ENCODE measurements at regions not wholly inside any gene's neighbourhood (a gene's known extent, or its start where the extent isn't known, plus 50 kb on each side); places are given as distances from the start of the nearest gene placed in this dataset.
A peak's percentile ranks its signal among the peaks of the same experiment; 100 is the strongest.

- no peak for ATAC-seq
- DNase-seq: no peak
- no peak overlapping the region for H3K4me3 ChIP-seq
- no peaks in the 10 kb centered on the region for H3K9me3 ChIP-seq
- H3K36me3 ChIP-seq: no peaks in the 10 kb centered on the region
- no peak overlapping the region for H3K27ac ChIP-seq
- TF ChIP-seq CTCF (IDR thresholded peaks at IDR 0.05): no peak
- no peaks in the 10 kb centered on the region for H3K27me3 ChIP-seq
- intact Hi-C loops (cut with DNase I): no loop called here
- no peaks in the 10 kb centered on the region for H3K4me1 ChIP-seq
Measured at GRCh38 chr12:89797436-89797835, 88.8 kb upstream of the ATP2B1 start.

- Histone ChIP-seq H3K4me1 (no peaks in the 10 kb centered on the region), H3K4me3 (no peak overlapping the region), H3K9me3 (no peaks in the 10 kb centered on the region), H3K27ac (no peak overlapping the region), H3K27me3 (no peaks in the 10 kb centered on the region), H3K36me3 (no peaks in the 10 kb centered on the region)
- no peak for DNase-seq
- no peak for ATAC-seq
- no peak for TF ChIP-seq CTCF (IDR thresholded peaks at IDR 0.05)
- intact Hi-C loops (cut with DNase I): no loop called here
Measured at GRCh38 chr12:89796798-89797382, 88.3 kb upstream of the ATP2B1 start.

GRCh38 chr12:89793946-89794345 lies 85.3 kb upstream of the ATP2B1 start:
- H3K9me3 ChIP-seq: no peaks in the 10 kb centered on the region
- no peak for TF ChIP-seq CTCF (IDR thresholded peaks at IDR 0.05)
- H3K27me3 ChIP-seq: no peaks in the 10 kb centered on the region
- no peak overlapping the region for H3K4me3 ChIP-seq
- no peaks in the 10 kb centered on the region for H3K36me3 ChIP-seq
- intact Hi-C loops (cut with DNase I): no loop called here
- no peak for DNase-seq
- H3K27ac ChIP-seq: no peak overlapping the region
- peaks cover 0 to 5% of the 10 kb centered on the region in 2 donors for H3K4me1 ChIP-seq
- no peak for ATAC-seq

GRCh38 chr12:89791286-89791685 lies 82.6 kb upstream of the ATP2B1 start:
- H3K4me1 ChIP-seq: peaks cover 0 to 5% of the 10 kb centered on the region in 2 donors
- no peaks in the 10 kb centered on the region for H3K36me3 ChIP-seq
- H3K27me3 ChIP-seq: no peaks in the 10 kb centered on the region
- intact Hi-C loops (cut with DNase I): no loop called here
- DNase-seq: no peak
- no peak for ATAC-seq
- H3K9me3 ChIP-seq: peaks cover 0 to 7% of the 10 kb centered on the region in 2 donors
- no peak overlapping the region for H3K4me3 ChIP-seq
- TF ChIP-seq CTCF (IDR thresholded peaks at IDR 0.05): no peak
- H3K27ac ChIP-seq: no peak overlapping the region

GRCh38 chr12:89789862-89790261 lies 81.2 kb upstream of the ATP2B1 start:
- intact Hi-C loops (cut with DNase I): no loop called here
- Histone ChIP-seq H3K27me3 (no peaks in the 10 kb centered on the region), H3K4me1 (peaks cover 0 to 5% of the 10 kb centered on the region in 2 donors), H3K4me3 (no peak overlapping the region), H3K36me3 (no peaks in the 10 kb centered on the region), H3K27ac (peak overlapping the region; percentile 26 to 72), H3K9me3 (peaks cover 0 to 21% of the 10 kb centered on the region in 2 donors)
- TF ChIP-seq CTCF (IDR thresholded peaks at IDR 0.05): no peak
- DNase-seq (no peak), ATAC-seq (peak; percentile 66)

Data from left lung (tissue), 4 donors.